ENCODE measurements at regions not wholly inside any gene's neighbourhood (a gene's known extent, or its start where the extent isn't known, plus 50 kb on each side); places are given as distances from the start of the nearest gene placed in this dataset.

GRCh38 chr2:18464913-18465312, 95.5 kb downstream of the RDH14 start:
- no peak for DNase-seq (ENCODE audit: low read depth)
- Histone ChIP-seq H3K4me3 (ENCODE audit: low read depth, low read length) (no peak overlapping the region), H3K27me3 (ENCODE audit: control insufficient read depth, insufficient read depth, low read length) (no peaks in the 10 kb centered on the region), H3K36me3 (ENCODE audit: control insufficient read depth, insufficient read depth, low read length) (no peaks in the 10 kb centered on the region)
- no peak for TF ChIP-seq CTCF (IDR thresholded peaks at IDR 0.05; ENCODE audit: insufficient read depth, low read length, poor library complexity, severe bottlenecking)

GRCh38 chr2:18456026-18456425, 104.4 kb downstream of the RDH14 start:
- Histone ChIP-seq H3K4me3 (ENCODE audit: low read depth, low read length) (no peak overlapping the region), H3K36me3 (ENCODE audit: control insufficient read depth, insufficient read depth, low read length) (no peaks in the 10 kb centered on the region), H3K27me3 (ENCODE audit: control insufficient read depth, insufficient read depth, low read length) (no peaks in the 10 kb centered on the region)
- no peak for TF ChIP-seq CTCF (IDR thresholded peaks at IDR 0.05; ENCODE audit: insufficient read depth, low read length, poor library complexity, severe bottlenecking)
- no peak for DNase-seq (ENCODE audit: low read depth)

- H3K4me3 ChIP-seq (ENCODE audit: low read depth, low read length), result no peak overlapping the region
- no peaks in the 10 kb centered on the region for H3K27me3 ChIP-seq (ENCODE audit: control insufficient read depth, insufficient read depth, low read length)
- DNase-seq (ENCODE audit: low read depth), result no peak
- peak; percentile 43 for TF ChIP-seq CTCF (IDR thresholded peaks at IDR 0.05; ENCODE audit: insufficient read depth, low read length, poor library complexity, severe bottlenecking)
- H3K36me3 ChIP-seq (ENCODE audit: control insufficient read depth, insufficient read depth, low read length), result no peaks in the 10 kb centered on the region
Measured at GRCh38 chr2:18455236-18455862, 105.1 kb downstream of the RDH14 start.

GRCh38 chr2:18454692-18455235, 105.7 kb downstream of the RDH14 start:
- Histone ChIP-seq H3K36me3 (ENCODE audit: control insufficient read depth, insufficient read depth, low read length) (no peaks in the 10 kb centered on the region), H3K27me3 (ENCODE audit: control insufficient read depth, insufficient read depth, low read length) (no peaks in the 10 kb centered on the region), H3K4me3 (ENCODE audit: low read depth, low read length) (no peak overlapping the region)
- no peak for TF ChIP-seq CTCF (IDR thresholded peaks at IDR 0.05; ENCODE audit: insufficient read depth, low read length, poor library complexity, severe bottlenecking)
- no peak for DNase-seq (ENCODE audit: low read depth)

GRCh38 chr2:18446715-18447114, 113.7 kb downstream of the RDH14 start:
- DNase-seq (ENCODE audit: low read depth), result no peak
- H3K27me3 ChIP-seq (ENCODE audit: control insufficient read depth, insufficient read depth, low read length), result no peaks in the 10 kb centered on the region
- no peak for TF ChIP-seq CTCF (IDR thresholded peaks at IDR 0.05; ENCODE audit: insufficient read depth, low read length, poor library complexity, severe bottlenecking)
- H3K4me3 ChIP-seq (ENCODE audit: low read depth, low read length), result no peak overlapping the region
- H3K36me3 ChIP-seq (ENCODE audit: control insufficient read depth, insufficient read depth, low read length), result no peaks in the 10 kb centered on the region
